ENCODE measurements at regions not wholly inside any gene's neighbourhood (a gene's known extent, or its start where the extent isn't known, plus 50 kb on each side); places are given as distances from the start of the nearest gene placed in this dataset.

DNA sequence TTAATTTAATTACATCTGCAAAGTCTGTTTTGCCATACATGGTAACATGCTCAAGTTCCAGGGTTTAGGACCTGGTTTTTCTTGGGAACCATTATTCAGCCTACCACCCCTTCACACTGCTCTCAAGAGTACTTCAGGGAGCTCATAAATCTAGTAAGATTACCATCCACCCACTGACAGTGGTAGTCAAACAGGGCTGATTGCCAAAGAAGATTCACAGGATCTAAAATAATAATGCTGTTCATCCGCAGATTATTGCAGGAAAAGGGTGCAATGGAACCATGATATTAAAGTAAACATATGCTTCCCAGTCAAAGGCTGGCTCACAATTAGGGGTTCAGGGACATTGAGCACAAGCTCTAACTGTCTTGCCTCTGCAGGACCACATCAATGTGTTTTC lies 148.0 kb upstream of the CYRIA start:
- dilution Hi-C loops (cut with MboI; ENCODE audit: extremely low pct_ligation_motif_present, low sequenced_read_pairs): no loop called here
- Histone ChIP-seq H2AFZ (ENCODE audit: control insufficient read depth, low read length) (no peak overlapping the region), H3K79me2 (ENCODE audit: control insufficient read depth, insufficient read depth, low read length) (no peaks in the 10 kb centered on the region), H3K4me3 (ENCODE audit: control insufficient read depth in 2 of 3, extremely low read depth in 1 of 3, insufficient read depth in 2 of 3, low read depth in 1 of 3, low read length in 3 of 3) (no peak overlapping the region), H3K4me1 (ENCODE audit: control insufficient read depth, extremely low read depth, insufficient read depth, low read length) (no peaks in the 10 kb centered on the region), H3K36me3 (ENCODE audit: control insufficient read depth in 2 of 2, extremely low read depth in 1 of 2, insufficient read depth in 2 of 2, low read length in 2 of 2) (no peaks in the 10 kb centered on the region), H4K20me1 (ENCODE audit: control insufficient read depth, extremely low read depth, insufficient read depth, low read length) (no peaks in the 10 kb centered on the region), H3K9ac (ENCODE audit: control insufficient read depth, extremely low read depth, insufficient read depth, low read length) (no peak overlapping the region), H3K9me3 (ENCODE audit: control insufficient read depth, low read depth, low read length) (no peaks in the 10 kb centered on the region), H3K4me2 (ENCODE audit: control insufficient read depth, extremely low read depth, insufficient read depth, low read depth, low read length) (no peak overlapping the region), H3K27me3 (ENCODE audit: control insufficient read depth, extremely low read depth, insufficient read depth, low read length) (no peaks in the 10 kb centered on the region), H3K9me1 (ENCODE audit: control insufficient read depth, extremely low read depth, insufficient read depth, low read length) (no peaks in the 10 kb centered on the region), H3K27ac (ENCODE audit: control insufficient read depth, insufficient read depth, low read length) (no peak overlapping the region)
- no peak for DNase-seq (ENCODE audit: low read depth, low spot score)
- no peak for FAIRE-seq
- TF ChIP-seq CTCF (optimal IDR thresholded peaks at IDR 0.05 in 1 of 3, IDR thresholded peaks at IDR 0.05 in 1 of 3, conservative IDR thresholded peaks at IDR 0.05 in 1 of 3; ENCODE audit: extremely low read depth in 1 of 3, insufficient read depth in 2 of 3, low read length in 3 of 3) (no peak), EZH2 (IDR thresholded peaks at IDR 0.05; ENCODE audit: low read length) (no peak)

- FAIRE-seq: no peak
Observed at GRCh38 chr2:16798472-16798871, 132.8 kb upstream of the CYRIA start.

More at GRCh38 chr2:16798472-16798871, 132.8 kb upstream of the CYRIA start:
- Histone ChIP-seq H2AFZ (ENCODE audit: control insufficient read depth, low read length) (no peak overlapping the region), H3K79me2 (ENCODE audit: control insufficient read depth, insufficient read depth, low read length) (no peaks in the 10 kb centered on the region), H3K4me2 (ENCODE audit: control insufficient read depth, extremely low read depth, insufficient read depth, low read depth, low read length) (no peak overlapping the region), H3K9me1 (ENCODE audit: control insufficient read depth, extremely low read depth, insufficient read depth, low read length) (no peaks in the 10 kb centered on the region), H3K4me3 (ENCODE audit: control insufficient read depth in 2 of 3, extremely low read depth in 1 of 3, insufficient read depth in 2 of 3, low read depth in 1 of 3, low read length in 3 of 3) (no peak overlapping the region), H3K9me3 (ENCODE audit: control insufficient read depth, low read depth, low read length) (no peaks in the 10 kb centered on the region), H3K27me3 (ENCODE audit: control insufficient read depth, extremely low read depth, insufficient read depth, low read length) (no peaks in the 10 kb centered on the region), H3K9ac (ENCODE audit: control insufficient read depth, extremely low read depth, insufficient read depth, low read length) (no peak overlapping the region), H3K4me1 (ENCODE audit: control insufficient read depth, extremely low read depth, insufficient read depth, low read length) (no peaks in the 10 kb centered on the region), H3K36me3 (ENCODE audit: control insufficient read depth in 2 of 2, extremely low read depth in 1 of 2, insufficient read depth in 2 of 2, low read length in 2 of 2) (no peaks in the 10 kb centered on the region), H4K20me1 (ENCODE audit: control insufficient read depth, extremely low read depth, insufficient read depth, low read length) (no peaks in the 10 kb centered on the region), H3K27ac (ENCODE audit: control insufficient read depth, insufficient read depth, low read length) (no peak overlapping the region)
- no peak for TF ChIP-seq CTCF (optimal IDR thresholded peaks at IDR 0.05 in 1 of 3, IDR thresholded peaks at IDR 0.05 in 1 of 3, conservative IDR thresholded peaks at IDR 0.05 in 1 of 3; ENCODE audit: extremely low read depth in 1 of 3, insufficient read depth in 2 of 3, low read length in 3 of 3)
- TF ChIP-seq EZH2 (IDR thresholded peaks at IDR 0.05; ENCODE audit: low read length): no peak
- dilution Hi-C loops (cut with MboI; ENCODE audit: extremely low pct_ligation_motif_present, low sequenced_read_pairs): no loop called here
- DNase-seq (ENCODE audit: low read depth, low spot score): no peak
